Right renal cortex interstitium (tissue), 3 donors: ENCODE measurements at regions not wholly inside any gene's neighbourhood (a gene's known extent, or its start where the extent isn't known, plus 50 kb on each side); places are given as distances from the start of the nearest gene placed in this dataset.
"Not testable (repeated sequence)": the region's sequence is repeated elsewhere in the genome, so short reads cannot be mapped to it uniquely, and the experiment has no call there.

Source experiments
- DNase-seq, 3 donors: peaks; one replicate each; pipeline ENCODE4 v3.0.0-alpha.2; 2013; ENCODE audit warnings: low read depth in 3 of 3, low spot score in 2 of 3

GRCh38 chr20:12067686-12068085, 150.0 kb downstream of the BTBD3 start:
- DNase-seq: no peak

- no peak for DNase-seq
Measured at GRCh38 chr20:12068121-12068520, 150.4 kb downstream of the BTBD3 start.

- DNase-seq: no peak
Measured at GRCh38 chr20:12069181-12069580, 151.5 kb downstream of the BTBD3 start.

- no peak for DNase-seq
Measured at GRCh38 chr20:12072221-12072953, 154.7 kb downstream of the BTBD3 start.

- no peak for DNase-seq
Measured at GRCh38 chr20:12072954-12073264, 155.2 kb downstream of the BTBD3 start.

- DNase-seq: no peak
Measured at GRCh38 chr20:12074111-12074655, 156.5 kb downstream of the BTBD3 start.

- DNase-seq: no peak
Measured at GRCh38 chr20:12076200-12076599, 158.5 kb downstream of the BTBD3 start.

- no peak for DNase-seq
Measured at GRCh38 chr20:12077875-12078274, 160.2 kb downstream of the BTBD3 start.

- DNase-seq: no peak
Measured at GRCh38 chr20:12079490-12079889, 161.8 kb downstream of the BTBD3 start.

GRCh38 chr20:12083269-12083668, 165.6 kb downstream of the BTBD3 start:
- DNase-seq: no peak

- no peak for DNase-seq
Measured at GRCh38 chr20:12084482-12084881, 166.8 kb downstream of the BTBD3 start.

- DNase-seq: no peak
Measured at GRCh38 chr20:12086359-12086758, 168.7 kb downstream of the BTBD3 start.

GRCh38 chr20:12090920-12091319, 173.2 kb downstream of the BTBD3 start:
- no peak for DNase-seq

- no peak for DNase-seq
Measured at GRCh38 chr20:12093057-12093796, 175.5 kb downstream of the BTBD3 start.

GRCh38 chr20:12093797-12094190, 176.1 kb downstream of the BTBD3 start:
- not testable (repeated sequence) for DNase-seq

GRCh38 chr20:12095180-12095920, 177.7 kb downstream of the BTBD3 start:
- DNase-seq: no peak

- DNase-seq: no peak
Measured at GRCh38 chr20:12098421-12098820, 180.7 kb downstream of the BTBD3 start.

GRCh38 chr20:12108846-12109245, 191.2 kb downstream of the BTBD3 start:
- no peak for DNase-seq

GRCh38 chr20:12110274-12110673, 192.6 kb downstream of the BTBD3 start:
- no peak for DNase-seq

- no peak for DNase-seq
Measured at GRCh38 chr20:12110711-12111110, 193.0 kb downstream of the BTBD3 start.

- no peak for DNase-seq
Measured at GRCh38 chr20:12111431-12112088, 193.9 kb downstream of the BTBD3 start.
